HG03439 (cell line): ENCODE measurements at regions not wholly inside any gene's neighbourhood (a gene's known extent, or its start where the extent isn't known, plus 50 kb on each side); places are given as distances from the start of the nearest gene placed in this dataset.
"Not testable (repeated sequence)": the region's sequence is repeated elsewhere in the genome, so short reads cannot be mapped to it uniquely, and the experiment has no call there.

Experiments
- ATAC-seq: cut with Tn5 transposase; IDR thresholded peaks from one replicate; pipeline ENCODE4 v1.9.1; 2021; ENCODE audit warnings: mild to moderate bottlenecking, moderate library complexity; ENCODE audit not compliant: unreplicated experiment

- ATAC-seq: no peak
Observed at GRCh38 chr6:10343320-10343719, 71.6 kb downstream of the TFAP2A start.

- ATAC-seq: no peak
Observed at GRCh38 chr6:10341605-10342004, 73.3 kb downstream of the TFAP2A start.

GRCh38 chr6:10338151-10338550 lies 76.7 kb downstream of the TFAP2A start:
- ATAC-seq: no peak

- ATAC-seq: not testable (repeated sequence)
Observed at GRCh38 chr6:10337376-10337775, 77.5 kb downstream of the TFAP2A start.

- ATAC-seq: no peak
Observed at GRCh38 chr6:10332111-10332510, 82.8 kb downstream of the TFAP2A start.

- ATAC-seq: no peak
Observed at GRCh38 chr6:10331334-10331968, 83.4 kb downstream of the TFAP2A start.

GRCh38 chr6:10330515-10330914 lies 84.4 kb downstream of the TFAP2A start:
- ATAC-seq: no peak

- no peak for ATAC-seq
Observed at GRCh38 chr6:10323018-10323417, 91.9 kb downstream of the TFAP2A start.

GRCh38 chr6:10320291-10320690 lies 94.6 kb downstream of the TFAP2A start:
- no peak for ATAC-seq

GRCh38 chr6:10316373-10316721 lies 98.5 kb downstream of the TFAP2A start:
- ATAC-seq: no peak

- ATAC-seq: no peak
Observed at GRCh38 chr6:10315658-10316372, 99.1 kb downstream of the TFAP2A start.

- ATAC-seq: no peak
Observed at GRCh38 chr6:10315034-10315433, 99.8 kb downstream of the TFAP2A start.

- ATAC-seq: no peak
Observed at GRCh38 chr6:10314163-10314955, 100.5 kb downstream of the TFAP2A start.

- no peak for ATAC-seq
Observed at GRCh38 chr6:10313799-10314162, 101.1 kb downstream of the TFAP2A start.

- ATAC-seq: no peak
Observed at GRCh38 chr6:10312445-10312844, 102.4 kb downstream of the TFAP2A start.

GRCh38 chr6:10311546-10312405 lies 103.1 kb downstream of the TFAP2A start:
- ATAC-seq: not testable (repeated sequence)

- ATAC-seq: no peak
Observed at GRCh38 chr6:10310826-10311225, 104.0 kb downstream of the TFAP2A start.

- no peak for ATAC-seq
Observed at GRCh38 chr6:10310330-10310653, 104.6 kb downstream of the TFAP2A start.

GRCh38 chr6:10309457-10310329 lies 105.2 kb downstream of the TFAP2A start:
- no peak for ATAC-seq

GRCh38 chr6:10307476-10307875 lies 107.4 kb downstream of the TFAP2A start:
- ATAC-seq: no peak
